IMR-90 (cell line): ENCODE measurements at regions not wholly inside any gene's neighbourhood (a gene's known extent, or its start where the extent isn't known, plus 50 kb on each side); places are given as distances from the start of the nearest gene placed in this dataset.

Source experiments
- ATAC-seq: fragments of 200-7000 bp; cut with Tn5 transposase; 2 replicates; pipeline ENCODE4 v1.9.1; 2020; ENCODE audit warnings: low read depth, mild to moderate bottlenecking, moderate library complexity
- BruUV-seq: library from RNA; stranded (reverse); fragments of 400-500 nt; replicated peaks from 2 replicates; lab custom pipeline; 2021; lab: Mats Ljungman, UMichigan
- CTCF ChIA-PET: fragments of 300-600 bp; formaldehyde crosslinking; extraction: SDS; loops from one replicate; lab custom pipeline; 2021; ENCODE audit warnings: antibody characterized with exemption; lab: Yijun Ruan, JAX
- POLR2A ChIA-PET: fragments of 300-600 bp; sonication (Branson Sonifier 250); formaldehyde crosslinking; loops from one replicate; lab custom pipeline; 2022; ENCODE audit warnings: antibody characterized with exemption; ENCODE audit not compliant: unreplicated experiment; lab: Charles Lee
- DNase-seq: peaks from one replicate; pipeline ENCODE4 v3.0.0; 2013
- H2AFZ ChIP-seq: replicated peaks from 2 replicates; pipeline ENCODE3; 2013; ENCODE audit warnings: low read length, mild to moderate bottlenecking; ENCODE audit not compliant: poor library complexity
- H2AK5ac ChIP-seq: 2 replicates; pipeline ENCODE4 v1.6.1; 2013; ENCODE audit warnings: low read depth, low read length, inconsistent platforms
- H2AK9ac ChIP-seq: replicated peaks from 2 replicates; pipeline ENCODE3; 2013; ENCODE audit warnings: mild to moderate bottlenecking, low read depth, low read length, moderate library complexity; ENCODE audit not compliant: poor library complexity
- H2BK120ac ChIP-seq: 2 replicates; pipeline ENCODE4 v1.6.1; 2013; ENCODE audit warnings: low read depth, low read length, inconsistent platforms
- H2BK15ac ChIP-seq: 3 replicates; pipeline ENCODE4 v1.6.1; 2013; ENCODE audit warnings: low read depth, low read length, inconsistent platforms
- H2BK20ac ChIP-seq: 2 replicates; pipeline ENCODE4 v1.6.1; 2013; ENCODE audit warnings: low read depth, mild to moderate bottlenecking, inconsistent platforms, low read length, moderate library complexity
- H2BK5ac ChIP-seq: 2 replicates; pipeline ENCODE4 v1.6.1; 2013; ENCODE audit warnings: mild to moderate bottlenecking, low read depth, low read length, inconsistent platforms; ENCODE audit not compliant: poor library complexity, severe bottlenecking
- H3K14ac ChIP-seq: replicated peaks from 2 replicates; pipeline ENCODE4 v1.6.1; 2013; ENCODE audit warnings: low read depth, low read length, inconsistent platforms
- H3K18ac ChIP-seq: 2 replicates; pipeline ENCODE4 v1.6.1; 2013; ENCODE audit warnings: low read depth, low read length, control low read depth
- H3K23ac ChIP-seq: 2 replicates; pipeline ENCODE4 v1.6.1; 2013; ENCODE audit warnings: low read depth, low read length, inconsistent platforms
- H3K27ac ChIP-seq: 2 replicates; pipeline ENCODE4 v1.5.1; 2013; ENCODE audit warnings: mild to moderate bottlenecking, control low read depth, low read length; ENCODE audit not compliant: insufficient read depth
- H3K27me3 ChIP-seq: 2 replicates; pipeline ENCODE4 v1.6.1; 2013; ENCODE audit warnings: low read length; ENCODE audit not compliant: control insufficient read depth, insufficient read depth
- H3K36me3 ChIP-seq: 2 replicates; pipeline ENCODE4 v1.6.1; 2013; ENCODE audit warnings: low read length, mixed read lengths; ENCODE audit not compliant: control insufficient read depth, insufficient read depth
- H3K4ac ChIP-seq: 2 replicates; pipeline ENCODE4 v1.6.1; 2013; ENCODE audit warnings: low read depth, low read length, inconsistent platforms
- H3K4me1 ChIP-seq: 2 replicates; pipeline ENCODE4 v1.6.1; 2013; ENCODE audit warnings: low read length, mixed read lengths; ENCODE audit not compliant: control insufficient read depth, insufficient read depth
- H3K4me2 ChIP-seq: 2 replicates; pipeline ENCODE4 v1.6.1; 2013; ENCODE audit warnings: low read depth, mild to moderate bottlenecking, control low read depth, low read length, moderate library complexity
- H3K4me3 ChIP-seq: 2 replicates; pipeline ENCODE4 v1.5.1; 2013; ENCODE audit warnings: low read depth, mild to moderate bottlenecking, control low read depth, low read length, moderate library complexity; ENCODE audit not compliant: insufficient read depth
- H3K56ac ChIP-seq: 2 replicates; pipeline ENCODE4 v1.6.1; 2013; ENCODE audit warnings: low read length, inconsistent platforms; ENCODE audit not compliant: insufficient read depth; ENCODE audit errors: extremely low read depth
- H3K79me1 ChIP-seq, 2 experiments: 2 replicates each; pipeline ENCODE4 v1.6.1; 2013; ENCODE audit warnings: low read length in 2 of 2, inconsistent platforms in 1 of 2, low read depth in 1 of 2
- H3K9ac ChIP-seq: 2 replicates; pipeline ENCODE4 v1.6.1; 2013; ENCODE audit warnings: low read depth, low read length, control low read depth
- H3K9me1 ChIP-seq: 2 replicates; pipeline ENCODE4 v1.6.1; 2013; ENCODE audit warnings: low read length, inconsistent platforms; ENCODE audit not compliant: insufficient read depth
- H3K9me3 ChIP-seq: 2 replicates; pipeline ENCODE4 v1.6.1; 2013; ENCODE audit warnings: low read length; ENCODE audit not compliant: control insufficient read depth, insufficient read depth
- H4K20me1 ChIP-seq: 2 replicates; pipeline ENCODE4 v1.6.1; 2013; ENCODE audit warnings: low read length, inconsistent platforms; ENCODE audit not compliant: insufficient read depth
- H4K5ac ChIP-seq: 2 replicates; pipeline ENCODE4 v1.6.1; 2013; ENCODE audit warnings: mild to moderate bottlenecking, low read depth, low read length, control low read depth
- H4K8ac ChIP-seq, 2 experiments: 2 replicates each; pipeline ENCODE4 v1.6.1; 2013; ENCODE audit warnings: low read depth in 2 of 2, low read length in 2 of 2, control low read depth in 1 of 2, inconsistent platforms in 1 of 2
- H4K91ac ChIP-seq: 2 replicates; pipeline ENCODE4 v1.6.1; 2013; ENCODE audit warnings: low read depth, low read length, inconsistent platforms; ENCODE audit not compliant: insufficient read depth
- BHLHE40 ChIP-seq: fragments of 150-350 bp; IDR thresholded peaks from 2 replicates; pipeline ENCODE4 v1.6.1; 2016; ENCODE audit warnings: mild to moderate bottlenecking, low read depth, low read length
- CEBPB ChIP-seq: IDR thresholded peaks from 2 replicates; pipeline ENCODE4 v1.6.1; 2012; ENCODE audit warnings: low read depth, low read length, improper control_type of control experiment
- CTCF ChIP-seq: conservative IDR thresholded peaks from 2 replicates; pipeline ENCODE4 v1.5.1; 2012; ENCODE audit warnings: mild to moderate bottlenecking, low read depth, low read length, improper control_type of control experiment
- FOS ChIP-seq: fragments of 150-350 bp; IDR thresholded peaks from 2 replicates; pipeline ENCODE4 v1.6.1; 2016; ENCODE audit warnings: low read depth, low read length
- MAZ ChIP-seq: IDR thresholded peaks from 2 replicates; pipeline ENCODE4 v1.6.1; 2012; ENCODE audit warnings: low read depth, mild to moderate bottlenecking, low read length, improper control_type of control experiment, moderate library complexity, borderline replicate concordance
- RAD21 ChIP-seq: IDR thresholded peaks from 2 replicates; pipeline ENCODE4 v1.6.1; 2012; ENCODE audit warnings: low read length, improper control_type of control experiment
- SMC3 ChIP-seq: fragments of 150-350 bp; IDR thresholded peaks from 2 replicates; pipeline ENCODE4 v1.6.1; 2016; ENCODE audit warnings: low read depth, mild to moderate bottlenecking, antibody characterized with exemption, low read length, moderate library complexity
- USF2 ChIP-seq: fragments of 150-350 bp; IDR thresholded peaks from 2 replicates; pipeline ENCODE4 v1.6.1; 2017; ENCODE audit warnings: mild to moderate bottlenecking, antibody characterized with exemption, low read length, low read depth
- WGBS, 2 experiments: methylation state at CpG; one replicate each; pipeline versions ENCODE4 v1.1.5 to v1.1.7; 2013; ENCODE audit warnings: missing lambda C conversion rate in 2 of 2; ENCODE audit not compliant: insufficient read length in 1 of 2; ENCODE audit errors: extremely low coverage in 2 of 2; 5-methylcytosine and 5-hydroxymethylcytosine counted together
- dilution Hi-C: fragments of 300-500 bp; cut with HindIII; formaldehyde crosslinking; loops from one replicate; pipeline ENCODE4 v1.14.3; 2018; ENCODE audit warnings: low sequenced_read_pairs; ENCODE audit not compliant: unreplicated experiment
- in situ Hi-C: fragments of 300-500 bp; cut with MboI; formaldehyde crosslinking; loops from 3 replicates; pipeline ENCODE4 v1.14.3; 2019; ENCODE audit warnings: low sequenced_read_pairs, inconsistent platforms, mixed read lengths
- intact Hi-C: fragments of 100-400 bp; cut with micrococcal nuclease; formaldehyde crosslinking; loops from 2 replicates; pipeline ENCODE4 v1.10.0; 2022

GRCh38 chr5:44997506-44997905, 188.8 kb downstream of the MRPS30 start:
- Histone ChIP-seq H3K18ac (no peak overlapping the region), H3K14ac (no peak overlapping the region), H3K9me3 (no peaks in the 10 kb centered on the region; the same call in 1 of the 2 replicates), H2BK5ac (no peak overlapping the region), H2BK20ac (no peak overlapping the region), H4K20me1 (no peaks in the 10 kb centered on the region), H2BK120ac (no peak overlapping the region), H3K27me3 (no peaks in the 10 kb centered on the region), H2AFZ (no peak overlapping the region), H3K4me1 (no peaks in the 10 kb centered on the region), H3K36me3 (no peaks in the 10 kb centered on the region), H4K8ac (no peak overlapping the region), H3K9ac (no peak overlapping the region), H3K27ac (no peak overlapping the region), H3K56ac (no peak overlapping the region), H3K23ac (no peak overlapping the region), H4K91ac (no peak overlapping the region), H3K4me2 (no peak overlapping the region), H4K5ac (no peak overlapping the region), H2BK15ac (no peak overlapping the region), H3K4me3 (no peak overlapping the region), H3K4ac (no peak overlapping the region), H2AK9ac (no peak overlapping the region), H3K79me1 (no peaks in the 10 kb centered on the region), H2AK5ac (no peak overlapping the region), H3K9me1 (no peaks in the 10 kb centered on the region)
- intact Hi-C loops: no loop called here
- dilution Hi-C loops: no loop called here
- no CpG with 5 or more reads among the region's 1 CpG for WGBS, 2 experiments
- TF ChIP-seq BHLHE40: no peak
- TF ChIP-seq RAD21: no peak
- no peak for TF ChIP-seq SMC3
- TF ChIP-seq USF2: no peak
- TF ChIP-seq MAZ: no peak
- no peak for TF ChIP-seq CEBPB
- no peak for TF ChIP-seq FOS
- TF ChIP-seq CTCF: no peak
- POLR2A ChIA-PET: no interaction called here
- ATAC-seq (no peak), DNase-seq (no peak)
- in situ Hi-C loops: no loop called here
- no TSS peak for BruUV-seq
- CTCF ChIA-PET: interaction anchor here (1.1 kb wide), 1 partner anchor 9 kb away, joined by 3 read pairs; no protein-coding TSS in a partner anchor
